Glutamatergic neuron (in vitro differentiated cells): ENCODE measurements at regions not wholly inside any gene's neighbourhood (a gene's known extent, or its start where the extent isn't known, plus 50 kb on each side); places are given as distances from the start of the nearest gene placed in this dataset.

Source experiments
- DNase-seq: peaks from one replicate; pipeline ENCODE4 v3.0.0; 2022
- H3K27ac Mint-ChIP-seq: one replicate; pipeline ENCODE4 v1.8.0; 2020; ENCODE audit warnings: mild to moderate bottlenecking, mixed read lengths, inconsistent platforms; ENCODE audit not compliant: unreplicated experiment
- H3K27me3 Mint-ChIP-seq: one replicate; pipeline ENCODE4 v1.8.0; 2020; ENCODE audit warnings: mild to moderate bottlenecking, moderate library complexity, mixed read lengths, inconsistent platforms; ENCODE audit not compliant: unreplicated experiment
- H3K36me3 Mint-ChIP-seq: one replicate; pipeline ENCODE4 v1.8.0; 2020; ENCODE audit warnings: mild to moderate bottlenecking, mixed read lengths, inconsistent platforms; ENCODE audit not compliant: unreplicated experiment
- H3K4me1 Mint-ChIP-seq: one replicate; pipeline ENCODE4 v1.8.0; 2020; ENCODE audit warnings: mild to moderate bottlenecking, low read depth, mixed read lengths, inconsistent platforms; ENCODE audit not compliant: unreplicated experiment
- H3K4me3 Mint-ChIP-seq: one replicate; pipeline ENCODE4 v1.8.0; 2020; ENCODE audit warnings: mild to moderate bottlenecking, mixed read lengths, inconsistent platforms; ENCODE audit not compliant: unreplicated experiment
- H3K9me3 Mint-ChIP-seq: one replicate; pipeline ENCODE4 v1.8.0; 2020; ENCODE audit warnings: mild to moderate bottlenecking, moderate library complexity, mixed read lengths, inconsistent platforms; ENCODE audit not compliant: unreplicated experiment
- CTCF ChIP-seq: fragments of 200-600 bp; sonication (generic); IDR thresholded peaks from one replicate; pipeline ENCODE4 v1.5.0; 2021; ENCODE audit not compliant: partially characterized antibody, unreplicated experiment

- no peak for TF ChIP-seq CTCF
- no peaks in the 10 kb centered on the region for H3K4me1 Mint-ChIP-seq
- H3K27me3 Mint-ChIP-seq: no peaks in the 10 kb centered on the region
- H3K4me3 Mint-ChIP-seq: no peak overlapping the region
- no peak for DNase-seq
- H3K9me3 Mint-ChIP-seq: peaks cover 3% of the 10 kb centered on the region
- no peak overlapping the region for H3K27ac Mint-ChIP-seq
- H3K36me3 Mint-ChIP-seq: peaks cover 4% of the 10 kb centered on the region
Measured at GRCh38 chr12:127235761-127236160, 1031.2 kb upstream of the TMEM132C start.

- TF ChIP-seq CTCF: no peak
- Mint-ChIP-seq H3K9me3 (peaks cover 3% of the 10 kb centered on the region), H3K4me3 (no peak overlapping the region), H3K27me3 (no peaks in the 10 kb centered on the region), H3K4me1 (no peaks in the 10 kb centered on the region), H3K27ac (no peak overlapping the region), H3K36me3 (no peaks in the 10 kb centered on the region)
- no peak for DNase-seq
Measured at GRCh38 chr12:127236491-127236890, 1030.5 kb upstream of the TMEM132C start.

- no peak overlapping the region for H3K27ac Mint-ChIP-seq
- H3K36me3 Mint-ChIP-seq: no peaks in the 10 kb centered on the region
- H3K27me3 Mint-ChIP-seq: no peaks in the 10 kb centered on the region
- TF ChIP-seq CTCF: no peak
- H3K4me3 Mint-ChIP-seq: no peak overlapping the region
- no peaks in the 10 kb centered on the region for H3K4me1 Mint-ChIP-seq
- H3K9me3 Mint-ChIP-seq: peaks cover 3% of the 10 kb centered on the region
- DNase-seq: no peak
Measured at GRCh38 chr12:127237151-127237550, 1029.8 kb upstream of the TMEM132C start.

GRCh38 chr12:127238107-127238506, 1028.9 kb upstream of the TMEM132C start:
- no peaks in the 10 kb centered on the region for H3K36me3 Mint-ChIP-seq
- no peak overlapping the region for H3K4me3 Mint-ChIP-seq
- H3K27ac Mint-ChIP-seq: no peak overlapping the region
- H3K4me1 Mint-ChIP-seq: no peaks in the 10 kb centered on the region
- DNase-seq: no peak
- no peaks in the 10 kb centered on the region for H3K27me3 Mint-ChIP-seq
- peaks cover 3% of the 10 kb centered on the region for H3K9me3 Mint-ChIP-seq
- no peak for TF ChIP-seq CTCF

GRCh38 chr12:127239781-127240180, 1027.2 kb upstream of the TMEM132C start:
- H3K4me1 Mint-ChIP-seq: no peaks in the 10 kb centered on the region
- H3K27ac Mint-ChIP-seq: no peak overlapping the region
- DNase-seq: no peak
- H3K36me3 Mint-ChIP-seq: no peaks in the 10 kb centered on the region
- H3K4me3 Mint-ChIP-seq: no peak overlapping the region
- no peak for TF ChIP-seq CTCF
- H3K27me3 Mint-ChIP-seq: no peaks in the 10 kb centered on the region
- H3K9me3 Mint-ChIP-seq: peaks cover 3% of the 10 kb centered on the region
